Prostate gland (tissue), 2 donors: ENCODE measurements at regions not wholly inside any gene's neighbourhood (a gene's known extent, or its start where the extent isn't known, plus 50 kb on each side); places are given as distances from the start of the nearest gene placed in this dataset.

Experiments used
- DNase-seq: peaks from one replicate; pipeline ENCODE4 v3.0.0-alpha.2; 2019; ENCODE audit warnings: low spot score
- H3K27ac ChIP-seq, 2 donors: fragments of 200-600 bp; sonication (generic); 2 replicates each; pipeline ENCODE4 v1.5.1; 2017 to 2019
- H3K27me3 ChIP-seq: fragments of 200-600 bp; sonication (generic); replicated peaks from 2 replicates; pipeline ENCODE4 v1.5.1; 2019; ENCODE audit not compliant: insufficient read depth
- H3K36me3 ChIP-seq, 2 donors: fragments of 200-600 bp; sonication (generic); 1 replicate in 1 of 2; 2 replicates in 1 of 2; pipeline versions ENCODE4 v1.5.1 to v1.8.1; 2017 to 2019
- H3K4me1 ChIP-seq: fragments of 200-600 bp; sonication (generic); replicated peaks from 2 replicates; pipeline ENCODE4 v1.5.1; 2019
- H3K4me3 ChIP-seq, 2 donors: fragments of 200-600 bp; sonication (generic); 2 replicates each; pipeline ENCODE4 v1.5.1; 2017 to 2019
- H3K9me3 ChIP-seq: fragments of 200-600 bp; sonication (generic); 2 replicates; pipeline ENCODE4 v1.5.1; 2017
- CTCF ChIP-seq, 4 experiments: fragments of 200-600 bp in 2 of 4; fragments of 450-650 bp in 2 of 4; sonication (generic) in 2 of 4; IDR thresholded peaks; 1 replicate in 3 of 4; 2 replicates in 1 of 4; pipeline ENCODE4 v1.5.1; 2016 to 2019; ENCODE audit warnings: antibody characterized with exemption in 4 of 4, mild to moderate bottlenecking in 2 of 4, moderate library complexity in 2 of 4
- POLR2A ChIP-seq: fragments of 450-650 bp; IDR thresholded peaks from one replicate; pipeline ENCODE4 v1.6.1; 2016; ENCODE audit warnings: antibody characterized with exemption, mild to moderate bottlenecking
- POLR2AphosphoS5 ChIP-seq: sonication (generic); formaldehyde crosslinking; IDR thresholded peaks from one replicate; pipeline ENCODE4 v1.6.1; 2017; ENCODE audit warnings: antibody characterized with exemption
- WGBS: methylation state at CpG from one replicate; pipeline ENCODE4 v1.1.5; 2018; 5-methylcytosine and 5-hydroxymethylcytosine counted together
- intact Hi-C: fragments of 100-400 bp; cut with DNase I; formaldehyde crosslinking; loops from one replicate; pipeline ENCODE4 v1.14.2; 2022

- TF ChIP-seq CTCF (IDR thresholded peaks at IDR 0.05) (no peak), POLR2AphosphoS5 (no peak), POLR2A (no peak)
- H3K36me3 ChIP-seq: no peaks in the 10 kb centered on the region
- WGBS: 62% methylated on average over 3 of the region's 3 CpGs
- no peak overlapping the region for H3K4me3 ChIP-seq
- DNase-seq: no peak
- no peak overlapping the region for H3K27ac ChIP-seq
- H3K4me1 ChIP-seq: no peaks in the 10 kb centered on the region
- intact Hi-C loops: no loop called here
- no peaks in the 10 kb centered on the region for H3K27me3 ChIP-seq
- H3K9me3 ChIP-seq: no peaks in the 10 kb centered on the region
Observed at GRCh38 chr4:126748736-126749135, 884.0 kb upstream of the INTU start.

- H3K27ac ChIP-seq: no peak overlapping the region
- no peak for DNase-seq
- H3K4me1 ChIP-seq: no peaks in the 10 kb centered on the region
- intact Hi-C loops: no loop called here
- no peaks in the 10 kb centered on the region for H3K9me3 ChIP-seq
- no peak for TF ChIP-seq POLR2AphosphoS5
- no peak for TF ChIP-seq POLR2A
- no peak for TF ChIP-seq CTCF (IDR thresholded peaks at IDR 0.05)
- H3K27me3 ChIP-seq: no peaks in the 10 kb centered on the region
- 32% methylated on average over 2 of the region's 2 CpGs for WGBS
- no peak overlapping the region for H3K4me3 ChIP-seq
- no peaks in the 10 kb centered on the region for H3K36me3 ChIP-seq
Observed at GRCh38 chr4:126750723-126751122, 882.0 kb upstream of the INTU start.

- TF ChIP-seq POLR2AphosphoS5: no peak
- no peak for TF ChIP-seq CTCF (IDR thresholded peaks at IDR 0.05)
- no peak for TF ChIP-seq POLR2A
- Histone ChIP-seq H3K36me3 (no peaks in the 10 kb centered on the region), H3K4me1 (no peaks in the 10 kb centered on the region), H3K27me3 (no peaks in the 10 kb centered on the region), H3K9me3 (no peaks in the 10 kb centered on the region), H3K27ac (no peak overlapping the region), H3K4me3 (no peak overlapping the region)
- 48% methylated on average over 5 of the region's 5 CpGs for whole genome bisulfite sequencing
- intact Hi-C loops: no loop called here
- DNase-seq: no peak
Observed at GRCh38 chr4:126752126-126752525, 880.6 kb upstream of the INTU start.

GRCh38 chr4:126752702-126753101 lies 880.1 kb upstream of the INTU start:
- H3K4me3 ChIP-seq: no peak overlapping the region
- WGBS: 85% methylated on average over 4 of the region's 4 CpGs
- H3K4me1 ChIP-seq: no peaks in the 10 kb centered on the region
- H3K27me3 ChIP-seq: no peaks in the 10 kb centered on the region
- no peaks in the 10 kb centered on the region for H3K9me3 ChIP-seq
- TF ChIP-seq POLR2AphosphoS5: no peak
- no peak for TF ChIP-seq CTCF (IDR thresholded peaks at IDR 0.05)
- no peak for TF ChIP-seq POLR2A
- no peak overlapping the region for H3K27ac ChIP-seq
- DNase-seq: no peak
- intact Hi-C loops: no loop called here
- H3K36me3 ChIP-seq: no peaks in the 10 kb centered on the region

- intact Hi-C loops: no loop called here
- WGBS: 78% methylated on average over 1 of the region's 1 CpG
Observed at GRCh38 chr4:126753592-126753991, 879.2 kb upstream of the INTU start.

More at GRCh38 chr4:126753592-126753991, 879.2 kb upstream of the INTU start:
- TF ChIP-seq POLR2AphosphoS5 (no peak), POLR2A (no peak), CTCF (IDR thresholded peaks at IDR 0.05) (no peak)
- no peaks in the 10 kb centered on the region for H3K36me3 ChIP-seq
- no peak for DNase-seq
- H3K27me3 ChIP-seq: no peaks in the 10 kb centered on the region
- H3K4me1 ChIP-seq: no peaks in the 10 kb centered on the region
- H3K27ac ChIP-seq: no peak overlapping the region
- no peaks in the 10 kb centered on the region for H3K9me3 ChIP-seq
- H3K4me3 ChIP-seq: no peak overlapping the region
